GM18909 (cell line): ENCODE measurements at regions not wholly inside any gene's neighbourhood (a gene's known extent, or its start where the extent isn't known, plus 50 kb on each side); places are given as distances from the start of the nearest gene placed in this dataset.

Experiments
- ATAC-seq: cut with Tn5 transposase; IDR thresholded peaks from one replicate; pipeline ENCODE4 v1.9.1; 2021; ENCODE audit warnings: mild to moderate bottlenecking; ENCODE audit not compliant: unreplicated experiment, poor library complexity

DNA sequence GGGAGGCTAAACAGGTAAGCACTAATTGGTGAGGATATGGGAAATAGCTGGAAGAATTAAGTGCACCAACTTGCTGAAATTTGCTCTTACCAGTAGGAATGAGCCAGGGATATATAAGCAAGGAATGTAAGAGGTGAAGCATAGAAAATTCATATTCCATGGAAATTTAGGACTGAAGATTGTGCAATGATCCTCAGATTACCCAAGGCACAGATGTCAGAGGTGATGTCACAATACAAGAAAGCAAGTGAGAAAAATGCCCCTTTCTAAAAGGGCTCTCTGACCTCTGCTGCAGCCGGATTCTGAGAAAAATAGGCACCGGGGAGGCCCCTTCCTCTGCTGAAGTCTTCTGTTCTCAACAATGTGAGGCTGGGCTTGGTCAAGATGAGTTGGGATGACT lies 112.3 kb upstream of the ZNF678 start:
- ATAC-seq = no peak

GRCh38 chr1:227450489-227450888 lies 112.9 kb upstream of the ZNF678 start:
- ATAC-seq = no peak

GRCh38 chr1:227449741-227450441 lies 113.5 kb upstream of the ZNF678 start:
- no peak for ATAC-seq

DNA sequence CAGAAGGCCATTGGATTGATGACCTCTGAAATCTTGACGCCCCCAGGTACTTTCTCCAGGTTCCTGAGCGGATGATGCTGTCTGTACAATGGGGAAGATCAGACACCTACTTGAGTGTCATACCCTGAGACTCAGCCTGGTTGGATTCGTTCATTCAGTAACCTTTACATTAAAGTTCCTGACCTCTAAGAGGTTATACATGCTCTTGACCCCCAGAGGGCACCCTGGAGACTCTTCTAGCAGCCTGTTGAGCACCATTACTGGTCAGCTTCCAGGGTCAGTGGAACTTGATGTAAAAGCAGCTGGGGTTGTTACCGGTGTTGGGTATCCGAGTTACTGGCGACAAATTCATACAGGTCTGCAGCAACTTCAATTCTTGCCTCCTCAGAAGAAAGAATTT lies 114.3 kb upstream of the ZNF678 start:
- peak; percentile 59 for ATAC-seq

DNA sequence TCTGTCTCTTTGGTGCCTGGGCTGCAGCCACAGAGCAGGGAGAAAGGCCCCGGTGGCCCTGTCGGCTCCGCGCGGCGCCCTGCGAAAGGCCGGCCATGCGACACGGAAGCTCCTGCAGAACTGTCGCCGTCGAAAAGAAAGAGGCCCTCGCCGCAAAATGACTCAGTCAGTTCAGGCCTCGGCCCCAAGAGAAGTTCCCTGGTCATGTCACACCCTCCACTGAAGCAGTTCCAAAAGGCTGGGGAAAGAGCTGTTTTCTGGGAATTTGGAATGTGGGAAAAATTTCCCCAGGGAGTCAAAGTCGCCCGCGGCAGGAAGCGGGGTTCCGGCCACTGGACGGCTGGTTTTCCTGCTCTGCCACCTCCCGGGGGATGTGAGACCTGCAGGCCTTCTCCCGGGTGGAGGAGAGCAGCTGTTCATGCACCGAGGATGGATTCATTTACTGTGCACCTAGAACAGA lies 115.8 kb upstream of the ZNF678 start:
- no peak for ATAC-seq

DNA sequence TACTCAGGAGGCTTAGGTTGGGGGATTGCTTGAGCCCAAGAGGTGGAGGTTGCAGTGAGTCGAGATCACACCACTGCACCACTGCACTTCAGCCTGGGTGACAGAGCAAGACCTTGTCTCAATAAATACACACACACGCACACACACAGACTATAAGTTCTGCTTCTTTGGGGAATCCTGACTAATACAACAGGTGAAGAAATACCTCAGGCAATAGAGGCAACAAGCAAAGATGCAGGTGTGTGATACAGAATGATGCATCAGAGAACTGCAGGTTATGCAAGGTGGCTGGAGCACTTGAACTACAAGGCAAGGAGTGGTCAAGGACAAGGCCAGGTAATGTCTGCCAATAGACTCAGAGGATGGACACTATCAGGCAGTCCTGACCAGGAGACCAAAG lies 117.6 kb upstream of the ZNF678 start:
- ATAC-seq = no peak

DNA sequence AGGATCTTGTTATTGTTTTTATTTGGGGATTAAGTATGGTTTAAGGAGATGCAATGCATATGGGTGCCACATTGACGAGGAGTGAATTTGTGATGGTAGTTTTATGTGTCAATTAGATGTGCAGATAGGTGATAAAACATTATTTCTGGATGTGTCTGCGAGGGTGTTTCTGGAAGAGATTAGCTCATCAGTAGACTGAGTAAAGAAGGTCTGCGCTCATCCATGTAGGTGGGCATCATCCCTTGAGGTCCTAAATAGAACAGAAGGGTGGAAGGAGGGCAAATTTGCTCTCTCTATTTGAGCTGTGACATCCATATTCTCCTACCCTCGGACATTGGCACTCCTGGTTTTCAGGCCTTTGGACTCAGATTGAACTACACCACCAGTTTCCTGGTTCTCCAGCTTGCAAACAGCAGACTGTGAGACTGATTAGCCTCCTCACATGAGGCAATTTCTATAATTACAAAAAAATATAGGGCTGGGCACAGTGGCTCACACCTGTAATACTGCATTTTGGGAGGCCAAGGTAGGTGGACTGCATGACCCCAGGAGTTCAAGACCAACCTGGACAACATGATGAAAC lies 118.2 kb upstream of the ZNF678 start:
- ATAC-seq = no peak

GRCh38 chr1:227440182-227440581 lies 121.9 kb upstream of the CDC42BPA start:
- no peak for ATAC-seq

GRCh38 chr1:227437495-227438008 lies 119.3 kb upstream of the CDC42BPA start:
- no peak for ATAC-seq

GRCh38 chr1:227434808-227435444 lies 116.6 kb upstream of the CDC42BPA start:
- no peak for ATAC-seq

GRCh38 chr1:227433663-227434341 lies 115.5 kb upstream of the CDC42BPA start:
- no peak for ATAC-seq

DNA sequence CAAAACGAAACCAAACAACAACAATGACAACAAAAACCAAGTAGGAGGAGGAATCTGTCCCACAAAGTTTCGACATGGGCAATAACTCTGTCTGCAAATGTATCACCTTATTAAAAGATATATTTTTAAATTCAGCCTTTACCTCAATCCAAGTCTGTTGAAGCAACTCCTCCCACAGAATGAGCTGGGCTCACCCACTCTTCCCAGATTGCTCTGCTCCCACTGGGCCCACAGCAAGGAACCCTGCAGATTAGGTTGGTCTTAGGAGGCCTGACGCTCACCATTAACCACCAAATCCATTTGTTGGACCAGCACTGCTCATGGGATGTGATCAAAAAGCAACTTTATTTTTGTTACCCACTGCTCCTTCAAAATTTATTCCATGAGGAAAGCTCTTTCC lies 114.7 kb upstream of the CDC42BPA start:
- ATAC-seq = no peak

GRCh38 chr1:227432181-227432535 lies 113.9 kb upstream of the CDC42BPA start:
- ATAC-seq = no peak

DNA sequence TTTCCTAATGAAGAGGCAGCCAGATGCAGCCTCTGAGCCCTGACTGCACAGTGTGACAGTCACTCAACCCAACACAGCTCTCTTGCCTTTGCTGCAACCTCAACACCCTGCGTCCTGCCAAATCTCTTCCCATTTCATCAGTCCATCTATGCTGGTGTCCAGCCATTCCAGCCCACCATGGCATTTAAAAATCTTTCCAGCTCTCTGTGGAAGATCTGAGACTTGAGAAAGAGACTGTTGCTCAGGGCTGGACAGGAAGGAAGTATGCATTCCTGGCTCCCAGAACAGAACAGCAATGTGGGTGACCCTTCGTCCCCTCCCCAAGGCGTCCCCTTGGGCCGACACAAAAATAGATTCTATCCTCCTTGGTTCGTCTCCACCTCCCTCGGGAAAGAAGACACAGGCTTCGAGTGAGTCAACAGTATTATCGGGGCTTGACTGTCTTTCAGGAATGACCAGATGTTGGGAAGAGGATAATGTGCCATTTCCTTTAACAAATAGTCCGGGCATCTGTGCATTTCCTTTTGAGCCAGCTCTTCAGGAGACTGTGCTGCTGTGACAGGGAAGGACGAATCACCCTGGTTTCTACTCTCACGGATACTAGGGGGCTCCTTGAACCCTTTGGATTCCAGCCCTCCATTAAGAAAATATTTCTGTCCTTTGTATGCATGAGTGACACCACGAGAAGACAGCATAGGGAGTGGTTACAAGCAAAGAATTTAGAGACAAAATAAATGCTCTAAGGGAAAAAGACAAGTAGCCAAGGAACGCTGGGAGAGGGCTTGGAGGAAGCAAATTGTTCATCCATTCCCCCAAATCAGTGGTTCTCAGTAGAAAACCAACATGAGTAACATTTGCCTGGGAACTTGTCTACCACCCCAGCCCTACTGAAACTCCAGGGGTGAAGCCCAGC lies 111.4 kb upstream of the CDC42BPA start:
- no peak for ATAC-seq

DNA sequence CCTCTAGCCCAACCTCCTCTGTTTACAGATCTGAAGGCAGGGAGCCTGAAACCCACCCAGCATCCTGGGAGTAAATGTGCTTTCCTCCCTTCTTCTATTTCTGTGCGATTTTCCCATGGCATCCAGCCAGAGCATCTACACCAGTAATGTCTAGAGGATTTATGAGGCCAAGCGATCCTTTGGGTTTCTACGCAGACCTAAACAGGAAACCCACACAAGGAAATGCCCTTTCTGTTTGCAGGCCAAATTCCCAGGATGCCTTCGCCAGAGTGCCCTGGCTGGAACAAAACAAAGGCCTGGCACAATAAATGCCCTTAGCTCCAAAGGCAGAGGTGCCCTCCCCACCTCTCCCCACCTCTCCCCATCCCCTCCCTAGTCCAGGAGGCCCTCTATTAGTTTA lies 110.5 kb upstream of the CDC42BPA start:
- no peak for ATAC-seq

- no peak for ATAC-seq
Measured at GRCh38 chr1:227427411-227427810, 109.1 kb upstream of the CDC42BPA start.

- ATAC-seq = no peak
Measured at GRCh38 chr1:227424953-227425352, 106.7 kb upstream of the CDC42BPA start.

DNA sequence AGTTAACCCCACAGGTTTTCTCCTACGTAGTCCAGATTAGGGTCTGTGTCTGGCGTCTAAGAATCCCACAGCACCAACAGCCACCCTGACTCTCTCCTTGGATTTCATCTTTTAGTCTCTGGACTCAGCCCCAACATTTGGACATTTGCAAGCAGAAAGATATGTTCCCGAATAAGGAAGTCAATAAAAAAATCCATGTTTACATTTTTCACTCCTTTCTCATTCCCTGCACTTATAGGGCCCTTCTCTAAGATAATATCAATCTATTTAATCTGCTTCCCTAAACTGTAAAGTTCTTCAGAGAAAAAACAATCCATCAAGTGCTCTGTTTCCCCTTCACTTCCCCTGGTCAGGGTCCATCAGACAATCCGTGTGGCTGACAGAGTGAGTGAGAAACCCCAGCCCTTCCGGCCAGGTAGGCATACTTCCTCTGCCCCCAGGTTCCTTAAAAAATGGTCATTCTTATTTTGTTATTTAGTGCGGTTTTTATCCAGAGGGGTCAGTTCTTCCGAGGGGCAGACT lies 105.9 kb upstream of the CDC42BPA start:
- no peak for ATAC-seq

DNA sequence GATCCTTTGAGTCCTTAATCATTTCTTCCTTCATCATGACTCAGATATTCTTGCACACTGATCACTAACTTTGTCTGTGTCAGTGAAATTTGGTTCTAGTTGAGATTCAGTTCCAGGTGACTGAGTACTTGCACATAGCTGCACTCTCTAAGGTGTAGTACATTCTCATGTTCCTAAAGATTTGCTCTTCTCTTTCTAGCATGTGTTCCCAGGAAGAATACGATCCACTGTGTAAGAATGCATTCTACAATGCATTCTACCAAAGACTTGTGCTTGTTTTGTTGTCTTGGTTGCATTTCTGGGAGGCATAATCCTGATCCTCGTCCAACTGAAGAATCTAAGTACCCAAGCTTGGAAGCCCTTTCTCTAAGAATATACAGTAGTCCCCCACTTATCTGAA lies 104.3 kb upstream of the CDC42BPA start:
- ATAC-seq = no peak

DNA sequence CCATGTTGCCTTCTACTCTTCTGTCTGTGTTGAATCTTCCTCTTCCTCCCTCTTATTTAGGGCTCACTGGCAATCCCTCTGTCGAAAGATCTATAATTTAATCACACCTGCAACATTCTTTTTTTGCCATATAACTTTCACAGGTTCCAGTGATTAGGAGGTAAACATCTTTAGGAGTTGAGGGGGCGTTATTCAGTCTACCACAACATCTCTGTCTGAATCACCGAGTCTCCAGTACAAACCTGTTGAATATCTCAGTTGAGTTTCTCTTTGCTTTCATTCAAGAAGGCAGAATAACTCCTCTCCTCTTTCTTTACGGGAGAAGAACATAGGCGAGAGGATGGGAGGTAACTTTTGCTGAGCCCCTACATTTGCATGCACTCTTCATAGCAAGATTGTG lies 101.9 kb upstream of the CDC42BPA start:
- ATAC-seq = no peak
